Non-pigmented ciliary epithelial cell (primary cell): ENCODE measurements at regions not wholly inside any gene's neighbourhood (a gene's known extent, or its start where the extent isn't known, plus 50 kb on each side); places are given as distances from the start of the nearest gene placed in this dataset.
A peak's percentile ranks its signal among the peaks of the same experiment; 100 is the strongest.
"Not testable (repeated sequence)": the region's sequence is repeated elsewhere in the genome, so short reads cannot be mapped to it uniquely, and the experiment has no call there.

Experiments
- DNase-seq: peaks from one replicate; pipeline ENCODE4 v3.0.0-alpha.2; 2010; ENCODE audit warnings: low read depth

GRCh38 chr2:87075054-87075790 lies 53.6 kb upstream of the PLGLB1 start:
- DNase-seq: not testable (repeated sequence)

GRCh38 chr2:87075791-87076252 lies 54.2 kb upstream of the PLGLB1 start:
- peak; percentile 2 for DNase-seq

- peak; percentile 36 for DNase-seq
Measured at GRCh38 chr2:87076253-87077123, 54.8 kb upstream of the PLGLB1 start.

DNA sequence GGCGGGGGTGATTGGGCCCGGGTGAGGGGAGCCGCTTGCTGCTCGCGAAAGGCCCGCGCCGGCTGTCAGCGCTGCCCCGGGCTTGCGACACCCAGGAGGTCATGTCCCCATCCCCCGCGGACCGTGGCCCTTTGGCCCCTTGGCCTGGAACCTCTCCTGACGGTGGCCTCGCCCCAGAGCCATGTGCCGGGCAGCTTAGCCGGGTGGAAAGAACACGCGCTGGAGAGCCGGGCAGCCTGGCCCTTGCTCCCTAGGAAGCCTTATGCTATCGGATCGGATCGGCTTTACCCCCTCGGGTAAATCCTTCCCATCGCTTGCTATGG lies 55.4 kb upstream of the PLGLB1 start:
- not testable (repeated sequence) for DNase-seq

- DNase-seq: not testable (repeated sequence)
Measured at GRCh38 chr2:87081727-87082126, 60.1 kb upstream of the PLGLB1 start.

DNA sequence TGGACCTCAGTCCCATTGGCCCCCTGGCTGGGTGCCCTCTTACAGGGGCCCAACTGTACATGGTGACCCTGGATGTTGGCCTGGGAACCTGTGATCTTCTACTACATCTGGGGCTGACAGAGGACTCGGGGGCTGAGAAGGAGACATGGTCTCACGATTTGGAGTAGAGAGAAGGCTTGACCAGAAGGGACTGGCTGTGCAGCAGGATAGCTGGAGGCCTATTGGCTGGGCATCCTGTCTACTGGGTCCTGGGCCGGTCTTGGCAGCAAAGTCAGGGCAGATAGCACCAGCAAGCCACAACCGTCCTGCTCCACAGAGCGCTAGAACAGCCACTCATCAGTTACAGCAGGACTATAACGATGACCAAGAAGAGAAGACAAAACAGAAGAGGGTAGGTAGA lies 66.4 kb upstream of the PLGLB1 start:
- DNase-seq: not testable (repeated sequence)

DNA sequence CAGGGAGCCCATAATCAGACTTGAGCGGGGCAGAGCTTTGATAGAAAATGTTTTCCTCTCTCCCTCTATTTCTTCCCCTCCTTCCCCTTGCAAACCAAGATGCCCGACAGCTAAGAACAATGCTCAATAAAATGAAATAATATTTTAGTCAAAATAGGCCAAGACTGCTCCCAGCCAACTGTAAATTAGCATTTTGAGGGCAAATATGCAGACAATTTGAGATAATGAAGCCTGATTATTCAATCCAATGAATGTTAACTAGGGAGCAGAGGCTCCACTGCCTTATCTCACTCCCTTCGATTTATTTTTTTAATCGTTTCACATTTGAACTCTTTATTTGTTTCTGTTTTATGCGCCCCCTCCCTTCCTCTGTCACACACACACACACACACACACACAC lies 67.8 kb upstream of the PLGLB1 start:
- not testable (repeated sequence) for DNase-seq

DNA sequence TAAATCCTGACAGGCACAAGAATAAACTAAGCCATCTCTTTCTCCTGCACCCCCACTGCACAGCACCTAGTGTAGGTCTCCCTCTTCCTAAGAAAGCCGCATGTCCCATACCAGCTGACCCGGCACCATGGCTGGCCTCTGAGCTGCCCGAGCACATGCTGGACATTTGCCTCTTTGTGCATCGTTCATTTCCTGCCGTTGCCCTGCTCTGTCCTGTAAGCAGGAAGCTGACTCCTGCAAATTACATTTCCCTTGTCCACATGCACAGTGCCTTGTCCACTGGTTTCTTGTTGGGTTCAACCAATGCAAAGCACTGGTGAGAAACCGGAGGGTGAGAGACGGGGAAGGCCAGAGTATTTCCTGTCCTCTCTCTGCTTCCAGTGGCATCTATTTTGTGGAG lies 71.6 kb upstream of the PLGLB1 start:
- DNase-seq: not testable (repeated sequence)

DNA sequence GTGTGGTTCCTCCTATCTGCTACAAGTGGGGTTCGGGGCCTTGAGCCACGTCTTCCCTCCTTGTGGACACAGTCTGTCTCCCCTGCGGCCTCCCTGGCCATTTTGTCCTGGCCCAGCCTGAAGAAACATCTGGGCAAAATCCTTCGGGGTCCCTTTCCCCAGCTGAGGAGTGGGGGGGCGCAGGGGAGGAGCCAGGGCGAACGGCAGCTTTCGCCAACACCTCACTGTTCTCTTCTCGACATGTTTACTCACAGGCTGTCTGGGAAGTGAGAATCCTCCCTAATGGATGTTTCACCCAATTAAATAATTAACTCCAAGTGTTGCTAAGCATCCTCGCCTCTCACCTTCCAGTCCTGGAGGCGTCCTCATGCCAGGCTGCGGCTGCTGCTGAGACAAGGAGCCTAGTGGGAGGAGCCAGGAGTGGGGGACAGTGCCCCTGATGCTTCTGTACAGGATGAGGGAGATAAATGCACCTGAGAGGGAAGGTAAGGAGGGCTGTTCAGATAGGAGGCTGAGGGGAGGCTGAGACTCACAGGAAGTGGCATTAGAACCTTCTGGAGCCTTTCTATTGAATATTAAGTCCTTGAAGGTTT lies 72.4 kb upstream of the PLGLB1 start:
- not testable (repeated sequence) for DNase-seq

DNA sequence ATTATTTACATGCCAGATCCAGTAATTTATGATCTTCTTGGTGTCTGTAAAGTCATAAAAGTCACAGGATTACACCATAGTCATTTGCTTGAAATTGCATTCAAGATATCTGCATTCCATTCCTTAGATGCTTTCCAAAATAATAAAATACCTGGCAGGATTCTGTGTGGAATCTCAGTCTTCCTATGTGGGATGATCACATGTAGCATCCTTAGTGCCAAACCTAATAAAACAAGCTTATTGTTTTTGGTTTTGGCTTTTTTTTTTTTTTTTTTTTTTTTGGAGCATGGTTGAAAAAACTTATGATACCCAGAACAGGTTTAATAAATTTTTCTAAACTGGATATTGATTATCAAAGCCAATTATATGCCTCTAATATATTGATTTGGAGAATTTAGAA lies 74.2 kb upstream of the PLGLB1 start:
- not testable (repeated sequence) for DNase-seq

DNA sequence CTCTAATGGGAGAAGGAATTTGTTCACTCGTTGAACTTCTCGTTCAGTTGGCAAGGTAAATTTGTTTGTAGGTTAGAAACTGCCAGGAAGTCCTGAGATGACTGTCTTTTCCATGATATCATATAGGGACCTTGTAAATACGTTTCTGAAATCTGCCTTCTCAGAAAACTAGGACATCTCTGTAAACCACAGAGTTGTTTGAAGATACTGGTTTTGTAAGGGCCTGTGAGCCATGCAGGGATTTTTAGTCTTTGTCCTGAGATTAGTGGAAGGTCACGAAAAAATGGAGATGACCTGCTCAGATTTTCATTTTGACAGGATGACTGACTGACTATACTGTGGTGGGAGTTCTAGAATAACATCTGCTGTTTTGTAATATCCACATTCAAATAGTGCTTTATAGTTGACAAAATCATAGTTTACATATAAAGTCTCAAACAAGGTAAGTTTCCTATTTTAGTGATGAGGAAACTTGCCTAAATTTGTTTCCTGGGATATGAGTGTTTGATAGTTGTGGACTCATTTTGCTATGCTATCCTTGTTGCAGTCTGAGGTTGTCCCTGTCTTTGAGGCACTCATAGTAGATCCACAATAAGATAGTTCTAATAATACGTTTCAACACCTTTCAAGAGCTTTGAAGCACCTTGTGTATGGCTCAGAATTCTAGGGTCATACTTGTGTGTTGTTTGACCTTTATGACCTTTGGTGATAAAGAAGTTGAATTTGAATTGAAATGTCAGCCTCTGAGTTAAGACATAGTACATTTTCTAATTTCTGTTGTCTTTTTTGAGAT lies 107.3 kb upstream of the PLGLB1 start:
- DNase-seq: not testable (repeated sequence)

- not testable (repeated sequence) for DNase-seq
Measured at GRCh38 chr2:87132577-87132976, 110.9 kb upstream of the PLGLB1 start.

DNA sequence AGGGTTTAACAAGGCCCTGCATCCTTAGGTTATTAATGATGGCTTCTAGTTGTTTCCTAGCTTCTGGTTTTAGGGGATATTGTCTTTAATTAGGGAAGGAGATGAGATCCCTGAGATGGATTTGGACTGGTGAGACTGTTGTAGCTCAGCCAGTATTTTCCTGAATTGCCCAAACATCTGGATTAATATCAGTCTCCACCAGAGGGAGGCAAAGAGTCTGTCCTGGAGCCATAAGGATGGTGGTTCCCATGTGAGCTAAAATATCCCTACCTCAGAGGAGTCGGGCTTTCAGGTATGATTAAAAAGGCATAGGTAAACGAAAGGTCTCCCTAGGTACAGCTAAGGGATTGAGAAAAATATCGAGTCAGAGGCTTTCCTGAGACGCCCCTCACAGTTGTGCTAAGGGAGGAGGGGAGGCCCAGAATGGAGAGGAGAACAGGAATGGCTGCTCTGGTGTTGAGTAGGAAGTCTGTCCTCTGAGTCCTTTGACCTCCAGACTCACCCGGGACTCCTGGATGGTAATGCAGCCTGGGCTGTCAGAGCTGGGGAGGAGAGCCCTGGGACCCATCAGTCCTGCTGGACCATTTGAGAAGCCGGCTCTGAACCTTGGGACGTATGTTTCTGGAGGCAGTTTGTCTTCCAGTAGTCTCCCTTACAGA lies 130.3 kb upstream of the PLGLB1 start:
- DNase-seq: not testable (repeated sequence)

- DNase-seq: not testable (repeated sequence)
Measured at GRCh38 chr2:87174454-87174853, 152.8 kb upstream of the PLGLB1 start.

GRCh38 chr2:87183373-87183772 lies 161.7 kb upstream of the PLGLB1 start:
- not testable (repeated sequence) for DNase-seq

GRCh38 chr2:87184260-87184659 lies 162.6 kb upstream of the PLGLB1 start:
- DNase-seq: not testable (repeated sequence)

- DNase-seq: not testable (repeated sequence)
Measured at GRCh38 chr2:87189214-87189613, 167.6 kb upstream of the PLGLB1 start.

GRCh38 chr2:87193336-87193735 lies 171.7 kb upstream of the PLGLB1 start:
- DNase-seq: not testable (repeated sequence)

GRCh38 chr2:87194254-87194999 lies 172.8 kb upstream of the PLGLB1 start:
- not testable (repeated sequence) for DNase-seq

GRCh38 chr2:87196720-87197388 lies 175.2 kb upstream of the PLGLB1 start:
- not testable (repeated sequence) for DNase-seq
